ENCODE measurements at regions not wholly inside any gene's neighbourhood (a gene's known extent, or its start where the extent isn't known, plus 50 kb on each side); places are given as distances from the start of the nearest gene placed in this dataset.

GRCh38 chr13:31476753-31477152, 262.6 kb upstream of the RXFP2 start:
- H3K27ac ChIP-seq, result peak overlapping the region in 1 of 10 donors; percentile 41
- H3K4me1 ChIP-seq, result peaks cover 0 to 11% (median 0%) of the 10 kb centered on the region in 9 donors
- no peak overlapping the region for H3K4me3 ChIP-seq
- H3K9me3 ChIP-seq, result no peaks in the 10 kb centered on the region
- DNase-seq (no peak), ATAC-seq (no peak)
- TF ChIP-seq CTCF (IDR thresholded peaks at IDR 0.05), result peak in 1 of 9 donors; percentile 18
- peaks cover 0 to 3% (median 0%) of the 10 kb centered on the region in 7 donors for H3K27me3 ChIP-seq
- intact Hi-C loops (cut with DNase I), result no loop called here
- H3K36me3 ChIP-seq, result peaks cover 0 to 3% (median 0%) of the 10 kb centered on the region in 9 donors
- 21 to 27% methylated on average over 2 of the region's 2 CpGs for WGBS, 2 donors

GRCh38 chr13:31477961-31478360, 261.4 kb upstream of the RXFP2 start:
- H3K9me3 ChIP-seq, result no peaks in the 10 kb centered on the region
- DNase-seq, result no peak
- peaks cover 0 to 3% (median 0%) of the 10 kb centered on the region in 7 donors for H3K27me3 ChIP-seq
- intact Hi-C loops (cut with DNase I), result no loop called here
- no peak for ATAC-seq
- no peak for TF ChIP-seq CTCF (IDR thresholded peaks at IDR 0.05)
- no peak overlapping the region for H3K4me3 ChIP-seq
- H3K4me1 ChIP-seq, result peaks cover 0 to 11% (median 0%) of the 10 kb centered on the region in 9 donors
- H3K36me3 ChIP-seq, result no peaks in the 10 kb centered on the region
- 78 to 80% methylated on average over 3 of the region's 3 CpGs for WGBS, 2 donors
- peak overlapping the region in 1 of 10 donors; percentile 46 for H3K27ac ChIP-seq

GRCh38 chr13:31485183-31485582, 254.1 kb upstream of the RXFP2 start:
- peaks cover 0 to 9% (median 0%) of the 10 kb centered on the region in 9 donors for H3K4me1 ChIP-seq
- peak in 1 of 8 donors; percentile 75 for ATAC-seq
- WGBS, 2 donors, result 44 to 58% methylated on average over 2 of the region's 2 CpGs
- no peaks in the 10 kb centered on the region for H3K9me3 ChIP-seq
- TF ChIP-seq CTCF (IDR thresholded peaks at IDR 0.05), result no peak
- intact Hi-C loops (cut with DNase I), result no loop called here
- H3K36me3 ChIP-seq, result no peaks in the 10 kb centered on the region
- no peak overlapping the region for H3K4me3 ChIP-seq
- peak overlapping the region in 1 of 10 donors; percentile 62 for H3K27ac ChIP-seq
- DNase-seq, result no peak
- no peaks in the 10 kb centered on the region for H3K27me3 ChIP-seq

GRCh38 chr13:31485651-31486051, 253.7 kb upstream of the RXFP2 start:
- TF ChIP-seq CTCF (IDR thresholded peaks at IDR 0.05), result no peak
- intact Hi-C loops (cut with DNase I), result no loop called here
- ATAC-seq (peak in 1 of 8 donors; percentile 35), DNase-seq (no peak)
- Histone ChIP-seq H3K36me3 (no peaks in the 10 kb centered on the region), H3K4me1 (peaks cover 0 to 9% (median 0%) of the 10 kb centered on the region in 9 donors), H3K4me3 (no peak overlapping the region), H3K27me3 (no peaks in the 10 kb centered on the region), H3K27ac (peak overlapping the region in 1 of 10 donors; percentile 62), H3K9me3 (no peaks in the 10 kb centered on the region)
- 7 to 10% methylated on average over 4 of the region's 4 CpGs for WGBS, 2 donors
